Body of pancreas (tissue), 4 donors: ENCODE measurements at regions not wholly inside any gene's neighbourhood (a gene's known extent, or its start where the extent isn't known, plus 50 kb on each side); places are given as distances from the start of the nearest gene placed in this dataset.
"Not testable (repeated sequence)": the region's sequence is repeated elsewhere in the genome, so short reads cannot be mapped to it uniquely, and the experiment has no call there.

Source experiments
- ATAC-seq: fragments of 150-250 bp; one replicate; pipeline ENCODE4 v1.9.1; 2016
- DNase-seq, 4 donors: peaks; one replicate each; pipeline ENCODE4 v3.0.0-alpha.2; 2019
- H3K27ac ChIP-seq, 4 donors: fragments of 200-600 bp; sonication (generic); 1 replicate in 3 of 4; 2 replicates in 1 of 4; pipeline versions ENCODE4 v1.5.1 to v1.6.1; 2016 to 2019; ENCODE audit warnings: mild to moderate bottlenecking in 1 of 4, mixed read lengths in 1 of 4, moderate library complexity in 1 of 4
- H3K27me3 ChIP-seq, 2 donors: fragments of 200-600 bp; sonication (generic); one replicate each; pipeline ENCODE4 v1.6.0; 2016; ENCODE audit warnings: mild to moderate bottlenecking in 1 of 2
- H3K36me3 ChIP-seq, 2 donors: fragments of 200-600 bp; sonication (generic); replicated peaks in 1 of 2; 2 replicates each; pipeline ENCODE4 v1.5.1; 2016; ENCODE audit warnings: low read depth in 2 of 2; ENCODE audit not compliant: insufficient read depth in 1 of 2
- H3K4me1 ChIP-seq: fragments of 200-600 bp; sonication (generic); one replicate; pipeline ENCODE4 v1.6.0; 2016
- H3K4me3 ChIP-seq, 2 donors: fragments of 200-600 bp; sonication (generic); 1 replicate in 1 of 2; 2 replicates in 1 of 2; pipeline ENCODE4 v1.5.1; 2016 to 2019
- H3K9me3 ChIP-seq, 3 donors: fragments of 200-600 bp; sonication (generic); 1 replicate in 2 of 3; 2 replicates in 1 of 3; pipeline ENCODE4 v1.5.1; 2016
- POLR2A ChIP-seq, 3 donors: fragments of 450-650 bp; IDR thresholded peaks; one replicate each; pipeline ENCODE4 v1.6.1; 2016; ENCODE audit warnings: antibody characterized with exemption in 3 of 3, mild to moderate bottlenecking in 2 of 3
- WGBS, 2 donors: methylation state at CpG; one replicate each; pipeline ENCODE4 v1.1.5; 2017; 5-methylcytosine and 5-hydroxymethylcytosine counted together
- intact Hi-C: fragments of 100-400 bp; cut with DNase I; formaldehyde crosslinking; loops from one replicate; pipeline ENCODE4 v1.15.1; 2023
- TF ChIP-seq, protein P1 (sequence below), 7 experiments: fragments of 450-650 bp in 4 of 7; fragments of 200-600 bp in 3 of 7; sonication (generic) in 3 of 7; IDR thresholded peaks; one replicate each; pipeline ENCODE4 v1.5.1; 2016 to 2019; ENCODE audit warnings: antibody characterized with exemption in 7 of 7

DNA sequence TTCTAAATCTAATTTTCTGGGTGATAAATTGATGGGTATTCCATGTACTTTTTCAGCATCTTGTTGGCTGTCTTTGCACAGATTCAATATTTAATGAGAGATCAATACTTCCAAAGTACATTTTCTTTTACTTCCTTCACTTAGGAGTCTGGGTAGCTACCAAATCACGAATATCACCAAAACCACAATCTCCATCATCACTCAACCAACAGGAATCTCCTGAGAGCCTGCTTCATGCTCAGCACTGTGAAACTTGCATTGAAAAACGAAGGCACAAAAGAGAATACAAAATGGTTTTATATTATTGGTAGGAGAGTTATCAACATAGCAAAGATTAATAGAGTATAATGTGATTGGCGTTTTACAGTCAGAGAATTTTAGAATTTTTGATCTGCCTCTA is 261.5 kb upstream of the DSEL start:
- 31 to 35% methylated on average over 3 of the region's 3 CpGs for WGBS, 2 donors
- no peak for TF ChIP-seq POLR2A (IDR thresholded peaks at IDR 0.05)
- TF ChIP-seq, protein P1, sequence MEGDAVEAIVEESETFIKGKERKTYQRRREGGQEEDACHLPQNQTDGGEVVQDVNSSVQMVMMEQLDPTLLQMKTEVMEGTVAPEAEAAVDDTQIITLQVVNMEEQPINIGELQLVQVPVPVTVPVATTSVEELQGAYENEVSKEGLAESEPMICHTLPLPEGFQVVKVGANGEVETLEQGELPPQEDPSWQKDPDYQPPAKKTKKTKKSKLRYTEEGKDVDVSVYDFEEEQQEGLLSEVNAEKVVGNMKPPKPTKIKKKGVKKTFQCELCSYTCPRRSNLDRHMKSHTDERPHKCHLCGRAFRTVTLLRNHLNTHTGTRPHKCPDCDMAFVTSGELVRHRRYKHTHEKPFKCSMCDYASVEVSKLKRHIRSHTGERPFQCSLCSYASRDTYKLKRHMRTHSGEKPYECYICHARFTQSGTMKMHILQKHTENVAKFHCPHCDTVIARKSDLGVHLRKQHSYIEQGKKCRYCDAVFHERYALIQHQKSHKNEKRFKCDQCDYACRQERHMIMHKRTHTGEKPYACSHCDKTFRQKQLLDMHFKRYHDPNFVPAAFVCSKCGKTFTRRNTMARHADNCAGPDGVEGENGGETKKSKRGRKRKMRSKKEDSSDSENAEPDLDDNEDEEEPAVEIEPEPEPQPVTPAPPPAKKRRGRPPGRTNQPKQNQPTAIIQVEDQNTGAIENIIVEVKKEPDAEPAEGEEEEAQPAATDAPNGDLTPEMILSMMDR (IDR thresholded peaks at IDR 0.05), result no peak
- Histone ChIP-seq H3K9me3 (no peaks in the 10 kb centered on the region), H3K27ac (no peak overlapping the region), H3K36me3 (no peaks in the 10 kb centered on the region), H3K4me1 (no peaks in the 10 kb centered on the region), H3K27me3 (no peaks in the 10 kb centered on the region), H3K4me3 (no peak overlapping the region)
- intact Hi-C loops, result no loop called here
- ATAC-seq (no peak), DNase-seq (no peak)

DNA sequence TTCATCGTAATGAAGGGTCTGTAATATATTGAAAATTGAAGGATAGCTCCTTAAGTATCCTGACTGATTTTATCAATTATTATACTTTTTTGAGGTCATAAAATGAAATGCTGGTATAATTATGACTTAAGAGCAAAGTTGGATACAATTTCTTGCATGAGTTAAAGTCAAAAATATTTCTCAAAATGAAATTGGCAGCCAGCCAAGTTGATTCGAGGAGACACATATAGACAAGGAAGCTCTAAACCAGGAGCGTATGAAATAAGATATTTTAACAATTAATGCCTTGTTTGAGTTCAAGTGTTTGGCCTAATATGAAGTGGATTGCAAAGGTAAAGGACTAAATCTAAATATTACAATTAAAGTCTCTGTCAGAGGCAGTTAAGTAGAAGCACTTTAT is 260.4 kb upstream of the DSEL start:
- no peak overlapping the region for H3K4me3 ChIP-seq
- DNase-seq, result no peak
- H3K9me3 ChIP-seq, result no peaks in the 10 kb centered on the region
- intact Hi-C loops, result no loop called here
- H3K4me1 ChIP-seq, result no peaks in the 10 kb centered on the region
- no peak overlapping the region for H3K27ac ChIP-seq
- no peak for TF ChIP-seq POLR2A (IDR thresholded peaks at IDR 0.05)
- TF ChIP-seq, protein P1 (IDR thresholded peaks at IDR 0.05), result no peak
- ATAC-seq, result no peak
- H3K36me3 ChIP-seq, result no peaks in the 10 kb centered on the region
- H3K27me3 ChIP-seq, result no peaks in the 10 kb centered on the region
- 49 to 51% methylated on average over 3 of the region's 3 CpGs for WGBS, 2 donors

DNA sequence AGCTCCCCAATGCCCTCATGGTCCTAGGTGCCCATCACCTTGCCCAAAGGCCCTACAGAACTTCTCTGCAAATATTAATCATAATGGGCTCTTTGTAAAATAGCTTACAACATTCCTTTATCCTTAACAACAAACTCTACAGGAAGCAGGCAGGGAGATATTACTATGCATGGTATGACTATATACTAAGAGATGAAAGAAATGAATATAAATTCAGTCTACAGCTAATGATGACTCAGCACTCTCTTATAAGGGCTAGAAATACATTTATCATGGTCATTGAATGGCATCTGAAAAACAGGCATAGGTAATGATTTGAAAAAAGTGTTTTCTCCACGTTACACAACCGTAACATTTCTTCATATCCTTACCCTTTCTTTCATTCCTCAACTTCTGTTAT is 254.8 kb upstream of the DSEL start:
- H3K9me3 ChIP-seq, result no peaks in the 10 kb centered on the region
- DNase-seq (no peak), ATAC-seq (no peak)
- intact Hi-C loops, result no loop called here
- H3K4me3 ChIP-seq, result no peak overlapping the region
- H3K27ac ChIP-seq, result no peak overlapping the region
- H3K27me3 ChIP-seq, result no peaks in the 10 kb centered on the region
- TF ChIP-seq, protein P1 (IDR thresholded peaks at IDR 0.05), result no peak
- no peak for TF ChIP-seq POLR2A (IDR thresholded peaks at IDR 0.05)
- 34 to 58% methylated on average over 2 of the region's 2 CpGs for WGBS, 2 donors
- no peaks in the 10 kb centered on the region for H3K36me3 ChIP-seq
- no peaks in the 10 kb centered on the region for H3K4me1 ChIP-seq

DNA sequence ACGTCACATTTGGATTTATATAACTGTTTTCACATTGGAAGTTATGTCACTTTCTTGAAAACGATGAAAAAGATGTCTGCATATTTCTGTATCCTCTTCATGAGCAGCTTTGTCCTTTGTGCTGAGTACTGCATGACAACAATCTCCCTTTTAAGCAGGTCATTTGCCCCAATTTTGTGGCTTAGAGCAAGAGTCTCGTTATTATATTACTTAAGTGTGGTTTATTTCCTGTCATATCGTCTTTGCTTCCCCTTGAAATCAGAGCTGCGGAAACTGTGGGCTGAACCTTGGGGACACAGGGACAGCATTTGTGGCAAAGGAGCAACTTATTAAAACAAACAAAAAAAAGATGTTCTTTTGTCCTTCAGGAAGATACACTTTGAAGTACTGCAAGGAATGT is 254.0 kb upstream of the DSEL start:
- no peaks in the 10 kb centered on the region for H3K9me3 ChIP-seq
- H3K4me1 ChIP-seq, result no peaks in the 10 kb centered on the region
- intact Hi-C loops, result no loop called here
- no peak for TF ChIP-seq POLR2A (IDR thresholded peaks at IDR 0.05)
- TF ChIP-seq, protein P1 (IDR thresholded peaks at IDR 0.05), result no peak
- DNase-seq (no peak), ATAC-seq (no peak)
- no peaks in the 10 kb centered on the region for H3K36me3 ChIP-seq
- 47 to 55% methylated on average over 5 of the region's 5 CpGs for WGBS, 2 donors
- no peak overlapping the region for H3K27ac ChIP-seq
- H3K4me3 ChIP-seq, result no peak overlapping the region
- H3K27me3 ChIP-seq, result no peaks in the 10 kb centered on the region

DNA sequence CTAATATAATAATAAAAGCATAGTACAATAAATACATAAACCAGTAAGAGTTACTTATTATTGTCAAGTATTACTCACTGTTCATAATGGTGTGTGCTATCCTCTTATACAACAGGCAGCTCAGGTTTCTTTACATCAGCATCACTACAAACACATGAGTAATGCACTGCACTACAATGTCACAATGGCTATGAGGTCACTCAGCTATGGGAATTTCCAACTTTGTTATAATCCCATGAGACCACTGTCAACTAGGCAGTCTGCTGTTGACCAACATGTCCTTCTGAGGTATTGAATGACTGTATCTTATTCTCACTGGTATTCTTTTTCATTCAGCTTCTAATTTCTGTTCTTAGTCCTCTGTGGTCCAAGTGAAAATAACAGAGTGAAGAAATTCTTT is 250.4 kb upstream of the DSEL start:
- no peak for DNase-seq
- Histone ChIP-seq H3K4me3 (no peak overlapping the region), H3K27ac (no peak overlapping the region), H3K36me3 (no peaks in the 10 kb centered on the region), H3K4me1 (no peaks in the 10 kb centered on the region), H3K9me3 (no peaks in the 10 kb centered on the region), H3K27me3 (no peaks in the 10 kb centered on the region)
- no peak for ATAC-seq
- TF ChIP-seq POLR2A (IDR thresholded peaks at IDR 0.05), result no peak
- TF ChIP-seq, protein P1 (IDR thresholded peaks at IDR 0.05), result no peak
- intact Hi-C loops, result no loop called here

DNA sequence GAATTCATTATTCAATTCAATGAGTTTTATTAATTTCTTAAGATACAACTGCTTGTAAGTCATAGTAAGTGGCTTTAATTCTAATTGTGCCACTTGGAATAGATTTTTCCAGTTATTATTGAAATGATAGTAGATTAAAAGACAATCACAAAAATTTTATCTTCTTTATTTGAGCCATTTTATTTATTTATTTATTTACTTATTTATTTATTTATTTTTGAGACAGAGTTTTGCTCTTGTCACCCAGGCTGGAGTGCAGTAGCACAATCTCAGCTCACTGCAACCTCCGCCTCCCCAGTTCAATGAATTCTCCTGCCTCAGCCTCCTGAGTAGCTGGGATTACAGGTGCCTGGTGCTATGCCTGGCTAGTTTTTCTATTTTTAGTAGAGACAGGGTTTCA is 235.7 kb upstream of the DSEL start:
- DNase-seq, intact Hi-C loops, ATAC-seq, H3K36me3 ChIP-seq, H3K27me3 ChIP-seq, H3K4me1 ChIP-seq, H3K4me3 ChIP-seq, H3K9me3 ChIP-seq, H3K27ac ChIP-seq: not testable (repeated sequence)
- 81 to 95% methylated on average over 1 of the region's 1 CpG for WGBS, 2 donors
